ENCODE measurements at regions not wholly inside any gene's neighbourhood (a gene's known extent, or its start where the extent isn't known, plus 50 kb on each side); places are given as distances from the start of the nearest gene placed in this dataset.

DNA sequence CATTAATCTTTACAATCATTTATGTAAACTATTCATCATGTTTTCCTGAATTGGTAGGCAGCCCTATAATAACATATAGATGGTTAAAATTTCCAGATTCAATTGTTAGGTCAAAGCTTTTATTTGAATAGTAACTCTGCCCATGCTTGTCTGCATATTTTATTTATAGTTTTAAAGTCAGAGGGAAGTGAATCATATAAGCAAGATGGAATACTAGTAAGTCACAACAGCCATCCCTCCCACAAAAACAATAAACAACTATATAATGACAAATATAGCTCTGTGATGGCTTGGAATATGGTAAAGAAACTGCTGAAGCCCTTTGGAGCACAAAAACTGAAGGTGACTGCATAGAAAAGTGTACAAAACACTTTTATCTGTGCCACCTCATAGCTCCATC lies 156.3 kb upstream of the TMEM106B start:
- no peaks in the 10 kb centered on the region for H3K27me3 ChIP-seq (ENCODE audit: insufficient read depth, poor library complexity, severe bottlenecking)
- no peak for DNase-seq (ENCODE audit: low read depth in 1 of 2, low spot score in 1 of 2)
- no peak overlapping the region for H3K27ac ChIP-seq (replicated peaks)
- TF ChIP-seq, protein P1, sequence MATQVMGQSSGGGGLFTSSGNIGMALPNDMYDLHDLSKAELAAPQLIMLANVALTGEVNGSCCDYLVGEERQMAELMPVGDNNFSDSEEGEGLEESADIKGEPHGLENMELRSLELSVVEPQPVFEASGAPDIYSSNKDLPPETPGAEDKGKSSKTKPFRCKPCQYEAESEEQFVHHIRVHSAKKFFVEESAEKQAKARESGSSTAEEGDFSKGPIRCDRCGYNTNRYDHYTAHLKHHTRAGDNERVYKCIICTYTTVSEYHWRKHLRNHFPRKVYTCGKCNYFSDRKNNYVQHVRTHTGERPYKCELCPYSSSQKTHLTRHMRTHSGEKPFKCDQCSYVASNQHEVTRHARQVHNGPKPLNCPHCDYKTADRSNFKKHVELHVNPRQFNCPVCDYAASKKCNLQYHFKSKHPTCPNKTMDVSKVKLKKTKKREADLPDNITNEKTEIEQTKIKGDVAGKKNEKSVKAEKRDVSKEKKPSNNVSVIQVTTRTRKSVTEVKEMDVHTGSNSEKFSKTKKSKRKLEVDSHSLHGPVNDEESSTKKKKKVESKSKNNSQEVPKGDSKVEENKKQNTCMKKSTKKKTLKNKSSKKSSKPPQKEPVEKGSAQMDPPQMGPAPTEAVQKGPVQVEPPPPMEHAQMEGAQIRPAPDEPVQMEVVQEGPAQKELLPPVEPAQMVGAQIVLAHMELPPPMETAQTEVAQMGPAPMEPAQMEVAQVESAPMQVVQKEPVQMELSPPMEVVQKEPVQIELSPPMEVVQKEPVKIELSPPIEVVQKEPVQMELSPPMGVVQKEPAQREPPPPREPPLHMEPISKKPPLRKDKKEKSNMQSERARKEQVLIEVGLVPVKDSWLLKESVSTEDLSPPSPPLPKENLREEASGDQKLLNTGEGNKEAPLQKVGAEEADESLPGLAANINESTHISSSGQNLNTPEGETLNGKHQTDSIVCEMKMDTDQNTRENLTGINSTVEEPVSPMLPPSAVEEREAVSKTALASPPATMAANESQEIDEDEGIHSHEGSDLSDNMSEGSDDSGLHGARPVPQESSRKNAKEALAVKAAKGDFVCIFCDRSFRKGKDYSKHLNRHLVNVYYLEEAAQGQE (IDR thresholded peaks at IDR 0.05; ENCODE audit: insufficient replicate concordance, low read depth): no peak
- no peak for TF ChIP-seq GABPA (IDR thresholded peaks at IDR 0.05; ENCODE audit: low read depth)
- no peak for TF ChIP-seq SPI1 (IDR thresholded peaks at IDR 0.05; ENCODE audit: borderline replicate concordance, low read depth)
- no peak for TF ChIP-seq POLR2AphosphoS5 (IDR thresholded peaks at IDR 0.05; ENCODE audit: low read depth)
- TF ChIP-seq, protein P2, sequence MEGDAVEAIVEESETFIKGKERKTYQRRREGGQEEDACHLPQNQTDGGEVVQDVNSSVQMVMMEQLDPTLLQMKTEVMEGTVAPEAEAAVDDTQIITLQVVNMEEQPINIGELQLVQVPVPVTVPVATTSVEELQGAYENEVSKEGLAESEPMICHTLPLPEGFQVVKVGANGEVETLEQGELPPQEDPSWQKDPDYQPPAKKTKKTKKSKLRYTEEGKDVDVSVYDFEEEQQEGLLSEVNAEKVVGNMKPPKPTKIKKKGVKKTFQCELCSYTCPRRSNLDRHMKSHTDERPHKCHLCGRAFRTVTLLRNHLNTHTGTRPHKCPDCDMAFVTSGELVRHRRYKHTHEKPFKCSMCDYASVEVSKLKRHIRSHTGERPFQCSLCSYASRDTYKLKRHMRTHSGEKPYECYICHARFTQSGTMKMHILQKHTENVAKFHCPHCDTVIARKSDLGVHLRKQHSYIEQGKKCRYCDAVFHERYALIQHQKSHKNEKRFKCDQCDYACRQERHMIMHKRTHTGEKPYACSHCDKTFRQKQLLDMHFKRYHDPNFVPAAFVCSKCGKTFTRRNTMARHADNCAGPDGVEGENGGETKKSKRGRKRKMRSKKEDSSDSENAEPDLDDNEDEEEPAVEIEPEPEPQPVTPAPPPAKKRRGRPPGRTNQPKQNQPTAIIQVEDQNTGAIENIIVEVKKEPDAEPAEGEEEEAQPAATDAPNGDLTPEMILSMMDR (IDR thresholded peaks at IDR 0.05; ENCODE audit: insufficient read depth, low read length): no peak
- H3K4me3 ChIP-seq (replicated peaks; ENCODE audit: insufficient read depth, low read length): no peak overlapping the region

DNA sequence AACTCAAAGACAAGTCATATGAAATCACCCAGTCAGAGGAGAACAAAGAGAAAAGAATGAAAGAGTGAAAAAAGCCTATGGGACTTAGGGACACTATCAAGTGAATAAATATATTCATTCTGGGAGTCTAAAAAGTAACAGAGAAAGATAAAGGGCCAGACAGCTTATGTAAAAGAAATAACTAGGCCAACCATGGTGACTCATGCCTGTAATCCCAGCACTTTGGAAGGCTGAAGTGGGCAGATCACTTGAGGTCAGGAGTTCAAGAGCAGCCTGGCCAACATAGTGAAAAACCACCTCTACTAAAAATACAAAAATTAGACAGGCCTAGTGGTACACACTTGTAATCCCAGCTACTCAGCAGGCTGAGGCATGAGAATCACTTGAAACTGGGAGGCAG lies 154.7 kb upstream of the TMEM106B start:
- DNase-seq (ENCODE audit: low read depth in 1 of 2, low spot score in 1 of 2): no peak

DNA sequence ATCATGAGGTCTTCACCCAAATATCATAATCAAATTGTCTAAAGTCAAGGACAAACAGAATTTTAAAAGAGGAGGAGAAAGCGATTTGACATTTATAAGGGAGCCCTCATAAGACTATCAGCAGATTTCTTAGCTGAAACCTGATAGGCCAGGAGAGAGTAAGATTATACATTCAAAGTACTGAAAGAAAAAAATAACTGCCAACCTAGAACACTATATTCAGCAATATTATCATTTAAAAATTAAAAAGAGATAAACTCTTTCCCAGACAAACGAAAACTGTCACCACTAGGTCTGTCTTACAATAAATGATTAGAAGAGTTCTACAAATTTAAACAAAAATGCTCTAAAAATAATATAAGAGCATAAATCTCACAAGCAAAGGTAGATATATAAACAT lies 154.1 kb upstream of the TMEM106B start:
- Histone ChIP-seq H3K4me3 (replicated peaks; ENCODE audit: insufficient read depth, low read length) (no peak overlapping the region), H3K27ac (replicated peaks) (no peak overlapping the region), H3K27me3 (ENCODE audit: insufficient read depth, poor library complexity, severe bottlenecking) (no peaks in the 10 kb centered on the region)
- DNase-seq (ENCODE audit: low read depth in 1 of 2, low spot score in 1 of 2): no peak
- TF ChIP-seq, protein P2 (IDR thresholded peaks at IDR 0.05; ENCODE audit: insufficient read depth, low read length): no peak
- no peak for TF ChIP-seq GABPA (IDR thresholded peaks at IDR 0.05; ENCODE audit: low read depth)
- TF ChIP-seq POLR2AphosphoS5 (IDR thresholded peaks at IDR 0.05; ENCODE audit: low read depth): no peak
- TF ChIP-seq, protein P1 (IDR thresholded peaks at IDR 0.05; ENCODE audit: insufficient replicate concordance, low read depth): no peak
- TF ChIP-seq SPI1 (IDR thresholded peaks at IDR 0.05; ENCODE audit: borderline replicate concordance, low read depth): no peak

More for the DNA sequence above, 154.7 kb upstream of the TMEM106B start:
- TF ChIP-seq GABPA (IDR thresholded peaks at IDR 0.05; ENCODE audit: low read depth) (no peak), POLR2AphosphoS5 (IDR thresholded peaks at IDR 0.05; ENCODE audit: low read depth) (no peak), SPI1 (IDR thresholded peaks at IDR 0.05; ENCODE audit: borderline replicate concordance, low read depth) (no peak)
- TF ChIP-seq, protein P1 (IDR thresholded peaks at IDR 0.05; ENCODE audit: insufficient replicate concordance, low read depth): no peak
- TF ChIP-seq, protein P2 (IDR thresholded peaks at IDR 0.05; ENCODE audit: insufficient read depth, low read length): no peak
- no peak overlapping the region for H3K27ac ChIP-seq (replicated peaks)
- no peak overlapping the region for H3K4me3 ChIP-seq (replicated peaks; ENCODE audit: insufficient read depth, low read length)
- H3K27me3 ChIP-seq (ENCODE audit: insufficient read depth, poor library complexity, severe bottlenecking): no peaks in the 10 kb centered on the region
